Tibial nerve (tissue), 4 donors: ENCODE measurements at regions not wholly inside any gene's neighbourhood (a gene's known extent, or its start where the extent isn't known, plus 50 kb on each side); places are given as distances from the start of the nearest gene placed in this dataset.
A peak's percentile ranks its signal among the peaks of the same experiment; 100 is the strongest.

ENCODE experiments used
- DNase-seq, 2 donors: peaks; one replicate each; pipeline ENCODE4 v3.0.0-alpha.2; 2019; ENCODE audit warnings: low spot score in 2 of 2
- H3K27ac ChIP-seq, 4 donors: fragments of 200-600 bp; sonication (generic) in 3 of 4; one replicate each; pipeline ENCODE4 v1.5.1; 2017 to 2019; ENCODE audit warnings: mild to moderate bottlenecking in 1 of 4
- H3K27me3 ChIP-seq, 2 donors: fragments of 200-600 bp; sonication (generic) in 1 of 2; one replicate each; pipeline versions ENCODE4 v1.5.1 to v1.6.0; 2017 to 2019
- H3K36me3 ChIP-seq, 3 donors: fragments of 200-600 bp; sonication (generic); one replicate each; pipeline ENCODE4 v1.5.1; 2018 to 2019
- H3K4me1 ChIP-seq, 4 donors: fragments of 200-600 bp; sonication (generic) in 3 of 4; one replicate each; pipeline ENCODE4 v1.5.1; 2017 to 2019
- H3K4me3 ChIP-seq, 4 donors: fragments of 200-600 bp; sonication (generic) in 3 of 4; one replicate each; pipeline ENCODE4 v1.5.1; 2017 to 2019; ENCODE audit warnings: mild to moderate bottlenecking in 1 of 4, moderate library complexity in 1 of 4
- H3K9me3 ChIP-seq, 4 donors: fragments of 200-600 bp; sonication (generic) in 3 of 4; one replicate each; pipeline ENCODE4 v1.5.1; 2017 to 2019
- EP300 ChIP-seq, 2 donors: sonication (generic); formaldehyde crosslinking; IDR thresholded peaks; one replicate each; pipeline ENCODE4 v1.6.1; 2017; ENCODE audit warnings: antibody characterized with exemption in 2 of 2, mild to moderate bottlenecking in 1 of 2
- POLR2A ChIP-seq, 2 donors: fragments of 450-650 bp; IDR thresholded peaks; one replicate each; pipeline ENCODE4 v1.6.1; 2017; ENCODE audit warnings: antibody characterized with exemption in 2 of 2, mild to moderate bottlenecking in 2 of 2, moderate library complexity in 2 of 2
- WGBS, 2 donors: methylation state at CpG; one replicate each; pipeline ENCODE4 v1.1.5; 2018; 5-methylcytosine and 5-hydroxymethylcytosine counted together
- TF ChIP-seq, protein P1 (sequence below), 5 experiments: fragments of 200-600 bp in 3 of 5; fragments of 450-650 bp in 2 of 5; sonication (generic) in 3 of 5; IDR thresholded peaks; one replicate each; pipeline ENCODE4 v1.5.1; 2016 to 2019; ENCODE audit warnings: antibody characterized with exemption in 5 of 5, mild to moderate bottlenecking in 3 of 5, moderate library complexity in 2 of 5

DNA sequence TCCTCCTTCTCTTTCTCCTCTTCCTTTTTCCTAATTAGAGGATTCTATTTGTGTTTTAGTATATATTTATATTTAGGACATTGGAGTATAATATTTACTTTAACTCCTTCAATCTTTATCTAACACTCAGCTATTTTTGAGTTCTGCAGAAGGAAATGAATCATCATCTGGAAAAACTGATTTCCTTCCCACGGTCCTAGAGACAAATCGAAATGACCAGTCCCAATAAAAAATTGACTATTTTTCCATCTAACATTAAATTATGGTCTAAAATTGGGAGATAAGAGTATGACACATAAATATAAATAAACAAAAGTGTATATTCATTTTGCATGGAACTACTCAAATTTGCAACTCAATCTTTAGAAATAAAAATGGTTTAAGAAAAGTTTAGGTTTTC lies 167.4 kb downstream of the TMTC3 start:
- Histone ChIP-seq H3K27ac (no peak overlapping the region), H3K36me3 (no peaks in the 10 kb centered on the region), H3K9me3 (no peaks in the 10 kb centered on the region), H3K27me3 (no peaks in the 10 kb centered on the region), H3K4me3 (no peak overlapping the region), H3K4me1 (peaks cover 0 to 38% (median 2%) of the 10 kb centered on the region in 4 donors)
- DNase-seq: no peak
- WGBS, 2 donors: 55 to 57% methylated on average over 2 of the region's 2 CpGs
- TF ChIP-seq POLR2A (IDR thresholded peaks at IDR 0.05) (no peak), EP300 (IDR thresholded peaks at IDR 0.05) (no peak)
- TF ChIP-seq, protein P1, sequence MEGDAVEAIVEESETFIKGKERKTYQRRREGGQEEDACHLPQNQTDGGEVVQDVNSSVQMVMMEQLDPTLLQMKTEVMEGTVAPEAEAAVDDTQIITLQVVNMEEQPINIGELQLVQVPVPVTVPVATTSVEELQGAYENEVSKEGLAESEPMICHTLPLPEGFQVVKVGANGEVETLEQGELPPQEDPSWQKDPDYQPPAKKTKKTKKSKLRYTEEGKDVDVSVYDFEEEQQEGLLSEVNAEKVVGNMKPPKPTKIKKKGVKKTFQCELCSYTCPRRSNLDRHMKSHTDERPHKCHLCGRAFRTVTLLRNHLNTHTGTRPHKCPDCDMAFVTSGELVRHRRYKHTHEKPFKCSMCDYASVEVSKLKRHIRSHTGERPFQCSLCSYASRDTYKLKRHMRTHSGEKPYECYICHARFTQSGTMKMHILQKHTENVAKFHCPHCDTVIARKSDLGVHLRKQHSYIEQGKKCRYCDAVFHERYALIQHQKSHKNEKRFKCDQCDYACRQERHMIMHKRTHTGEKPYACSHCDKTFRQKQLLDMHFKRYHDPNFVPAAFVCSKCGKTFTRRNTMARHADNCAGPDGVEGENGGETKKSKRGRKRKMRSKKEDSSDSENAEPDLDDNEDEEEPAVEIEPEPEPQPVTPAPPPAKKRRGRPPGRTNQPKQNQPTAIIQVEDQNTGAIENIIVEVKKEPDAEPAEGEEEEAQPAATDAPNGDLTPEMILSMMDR (IDR thresholded peaks at IDR 0.05): no peak

DNA sequence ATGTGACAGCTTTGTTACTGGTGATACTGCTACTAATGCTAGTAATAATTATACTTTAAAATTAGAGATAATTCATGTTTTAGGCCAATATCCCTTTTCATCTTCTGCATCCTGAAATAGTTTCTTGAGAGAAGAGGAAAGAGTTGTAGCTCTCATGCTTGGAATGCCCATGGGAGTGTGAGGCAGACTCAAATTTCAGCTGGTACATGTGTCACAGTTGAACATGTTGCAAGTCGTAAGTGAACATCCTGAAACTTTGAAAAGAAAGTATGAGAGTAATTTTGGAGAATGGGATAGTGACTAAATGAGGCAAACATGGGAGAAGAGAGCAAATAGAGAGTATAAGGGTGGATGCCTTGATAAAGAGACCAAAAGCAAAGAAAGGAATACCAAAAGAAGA lies 168.0 kb downstream of the TMTC3 start:
- Histone ChIP-seq H3K9me3 (no peaks in the 10 kb centered on the region), H3K4me3 (no peak overlapping the region), H3K27me3 (no peaks in the 10 kb centered on the region), H3K36me3 (no peaks in the 10 kb centered on the region), H3K27ac (no peak overlapping the region), H3K4me1 (peaks cover 0 to 36% (median 2%) of the 10 kb centered on the region in 4 donors)
- DNase-seq: peak in 1 of 2 donors; percentile 18
- 53 to 63% methylated on average over 1 of the region's 1 CpG for WGBS, 2 donors
- TF ChIP-seq, protein P1 (IDR thresholded peaks at IDR 0.05): no peak
- peak in 1 of 2 donors; percentile 19 for TF ChIP-seq EP300 (IDR thresholded peaks at IDR 0.05)
- TF ChIP-seq POLR2A (IDR thresholded peaks at IDR 0.05): no peak

- 77 to 79% methylated on average over 6 of the region's 6 CpGs for WGBS, 2 donors
- peak in 1 of 2 donors; percentile 63 for TF ChIP-seq EP300 (IDR thresholded peaks at IDR 0.05)
- TF ChIP-seq, protein P1 (IDR thresholded peaks at IDR 0.05): no peak
- no peaks in the 10 kb centered on the region for H3K27me3 ChIP-seq
- H3K36me3 ChIP-seq: no peaks in the 10 kb centered on the region
- no peaks in the 10 kb centered on the region for H3K9me3 ChIP-seq
- H3K4me1 ChIP-seq: peaks cover 0 to 30% (median 2%) of the 10 kb centered on the region in 4 donors
- peak; percentile 46 to 50 for DNase-seq
- no peak overlapping the region for H3K4me3 ChIP-seq
- H3K27ac ChIP-seq: peak overlapping the region in 1 of 4 donors; percentile 15
These were observed 168.6 kb downstream of the TMTC3 start for GRCh38 chr12:88310666-88311065.

GRCh38 chr12:88313554-88313953 lies 171.4 kb downstream of the TMTC3 start:
- no peaks in the 10 kb centered on the region for H3K36me3 ChIP-seq
- 42 to 52% methylated on average over 1 of the region's 1 CpG for WGBS, 2 donors
- no peaks in the 10 kb centered on the region for H3K27me3 ChIP-seq
- no peak for DNase-seq
- TF ChIP-seq POLR2A (IDR thresholded peaks at IDR 0.05) (no peak), EP300 (IDR thresholded peaks at IDR 0.05) (no peak)
- TF ChIP-seq, protein P1 (IDR thresholded peaks at IDR 0.05): no peak
- H3K27ac ChIP-seq: no peak overlapping the region
- no peak overlapping the region for H3K4me3 ChIP-seq
- peaks cover 0 to 16% (median 2%) of the 10 kb centered on the region in 4 donors for H3K4me1 ChIP-seq
- H3K9me3 ChIP-seq: no peaks in the 10 kb centered on the region

GRCh38 chr12:88314706-88315105 lies 172.6 kb downstream of the TMTC3 start:
- Histone ChIP-seq H3K27ac (no peak overlapping the region), H3K27me3 (no peaks in the 10 kb centered on the region), H3K4me1 (peaks cover 0 to 12% (median 2%) of the 10 kb centered on the region in 4 donors), H3K4me3 (no peak overlapping the region), H3K36me3 (no peaks in the 10 kb centered on the region), H3K9me3 (no peaks in the 10 kb centered on the region)
- 91 to 99% methylated on average over 4 of the region's 4 CpGs for WGBS, 2 donors
- TF ChIP-seq POLR2A (IDR thresholded peaks at IDR 0.05) (no peak), EP300 (IDR thresholded peaks at IDR 0.05) (no peak)
- TF ChIP-seq, protein P1 (IDR thresholded peaks at IDR 0.05): no peak
- no peak for DNase-seq
